ENCODE measurements at regions not wholly inside any gene's neighbourhood (a gene's known extent, or its start where the extent isn't known, plus 50 kb on each side); places are given as distances from the start of the nearest gene placed in this dataset.
A peak's percentile ranks its signal among the peaks of the same experiment; 100 is the strongest.

- no peak for TF ChIP-seq CTCF (conservative IDR thresholded peaks at IDR 0.05; ENCODE audit: low read length)
- no peak for DNase-seq (ENCODE audit: low read depth)
- H3K4me3 ChIP-seq (ENCODE audit: low read length), result no peak overlapping the region
Observed at GRCh38 chr15:62766599-62766998, 275.9 kb upstream of the TPM1 start.

GRCh38 chr15:62769604-62770003 lies 272.9 kb upstream of the TPM1 start:
- no peak for TF ChIP-seq CTCF (conservative IDR thresholded peaks at IDR 0.05; ENCODE audit: low read length)
- peak; percentile 84 for DNase-seq (ENCODE audit: low read depth)
- no peak overlapping the region for H3K4me3 ChIP-seq (ENCODE audit: low read length)

- H3K4me3 ChIP-seq (ENCODE audit: low read length), result no peak overlapping the region
- DNase-seq (ENCODE audit: low read depth), result no peak
- no peak for TF ChIP-seq CTCF (conservative IDR thresholded peaks at IDR 0.05; ENCODE audit: low read length)
Observed at GRCh38 chr15:62770111-62770660, 272.4 kb upstream of the TPM1 start.

- no peak for TF ChIP-seq CTCF (conservative IDR thresholded peaks at IDR 0.05; ENCODE audit: low read length)
- DNase-seq (ENCODE audit: low read depth), result peak; percentile 91
Observed at GRCh38 chr15:62770752-62771151, 271.8 kb upstream of the TPM1 start.

GRCh38 chr15:62771234-62771633 lies 271.3 kb upstream of the TPM1 start:
- TF ChIP-seq CTCF (conservative IDR thresholded peaks at IDR 0.05; ENCODE audit: low read length), result no peak
- no peak overlapping the region for H3K4me3 ChIP-seq (ENCODE audit: low read length)
- no peak for DNase-seq (ENCODE audit: low read depth)

More at GRCh38 chr15:62770752-62771151, 271.8 kb upstream of the TPM1 start:
- no peak overlapping the region for H3K4me3 ChIP-seq (ENCODE audit: low read length)

- no peak overlapping the region for H3K4me3 ChIP-seq (ENCODE audit: low read length)
- TF ChIP-seq CTCF (conservative IDR thresholded peaks at IDR 0.05; ENCODE audit: low read length), result no peak
- DNase-seq (ENCODE audit: low read depth), result no peak
Observed at GRCh38 chr15:62773369-62774165, 269.0 kb upstream of the TPM1 start.

GRCh38 chr15:62775932-62776331 lies 266.6 kb upstream of the TPM1 start:
- no peak overlapping the region for H3K4me3 ChIP-seq (ENCODE audit: low read length)

More at GRCh38 chr15:62775932-62776331, 266.6 kb upstream of the TPM1 start:
- no peak for DNase-seq (ENCODE audit: low read depth)
- no peak for TF ChIP-seq CTCF (conservative IDR thresholded peaks at IDR 0.05; ENCODE audit: low read length)
